Skeletal muscle satellite cell (primary cell): ENCODE measurements at regions not wholly inside any gene's neighbourhood (a gene's known extent, or its start where the extent isn't known, plus 50 kb on each side); places are given as distances from the start of the nearest gene placed in this dataset.

ENCODE experiments used
- H3K27me3 ChIP-seq: 2 replicates; pipeline ENCODE4 v1.7.0; 2013; ENCODE audit warnings: low read length; ENCODE audit not compliant: control insufficient read depth, insufficient read depth
- H3K36me3 ChIP-seq: 2 replicates; pipeline ENCODE4 v1.7.0; 2013; ENCODE audit warnings: mild to moderate bottlenecking, control low read depth, low read length; ENCODE audit not compliant: insufficient read depth
- H3K4me1 ChIP-seq: 2 replicates; pipeline ENCODE4 v1.7.0; 2013; ENCODE audit warnings: low read length; ENCODE audit not compliant: control insufficient read depth, insufficient read depth
- H3K4me2 ChIP-seq: 2 replicates; pipeline ENCODE4 v1.7.0; 2013; ENCODE audit warnings: mild to moderate bottlenecking, low read length
- H3K4me3 ChIP-seq: 2 replicates; pipeline ENCODE4 v1.7.0; 2013; ENCODE audit warnings: low read length
- H3K9ac ChIP-seq: 2 replicates; pipeline ENCODE4 v1.7.0; 2013; ENCODE audit warnings: mild to moderate bottlenecking, low read depth, low read length, moderate library complexity
- H3K9me3 ChIP-seq: replicated peaks from 2 replicates; pipeline ENCODE4 v1.7.0; 2013; ENCODE audit warnings: mild to moderate bottlenecking, control low read depth, low read length

- no peaks in the 10 kb centered on the region for H3K4me1 ChIP-seq
- no peak overlapping the region for H3K4me3 ChIP-seq
- no peaks in the 10 kb centered on the region for H3K36me3 ChIP-seq
- H3K27me3 ChIP-seq = no peaks in the 10 kb centered on the region
- H3K9me3 ChIP-seq = no peaks in the 10 kb centered on the region
- H3K9ac ChIP-seq = no peak overlapping the region
- H3K4me2 ChIP-seq = no peak overlapping the region
These were observed 79.5 kb upstream of the BTBD3 start for GRCh38 chr20:11838076-11838636.

DNA sequence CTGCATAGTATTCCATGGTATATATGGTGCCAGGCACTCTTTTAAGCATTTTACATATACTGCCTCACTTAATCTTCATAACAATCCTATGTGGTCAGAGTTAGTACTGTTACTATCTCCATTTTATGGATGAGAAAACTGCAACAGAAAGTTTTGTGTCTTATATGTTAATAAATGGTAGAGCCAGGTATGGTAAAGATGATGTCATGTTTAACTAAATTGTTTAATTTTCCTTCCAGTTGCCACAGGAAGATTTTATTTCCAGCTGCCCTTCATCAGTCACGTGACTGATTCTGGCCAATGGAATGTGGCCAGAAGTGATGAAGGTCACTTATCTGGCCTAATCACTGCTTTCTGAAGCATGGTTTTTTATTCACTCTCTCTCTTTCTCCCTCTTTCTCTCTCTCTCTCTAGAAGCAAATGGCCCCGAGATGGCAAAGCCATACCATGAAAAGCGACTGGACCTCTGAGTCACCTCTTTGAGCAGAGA, 75.7 kb upstream of the BTBD3 start:
- Histone ChIP-seq H3K4me3 (no peak overlapping the region), H3K4me2 (no peak overlapping the region), H3K27me3 (no peaks in the 10 kb centered on the region), H3K36me3 (no peaks in the 10 kb centered on the region), H3K9me3 (no peaks in the 10 kb centered on the region), H3K4me1 (no peaks in the 10 kb centered on the region), H3K9ac (no peak overlapping the region)

DNA sequence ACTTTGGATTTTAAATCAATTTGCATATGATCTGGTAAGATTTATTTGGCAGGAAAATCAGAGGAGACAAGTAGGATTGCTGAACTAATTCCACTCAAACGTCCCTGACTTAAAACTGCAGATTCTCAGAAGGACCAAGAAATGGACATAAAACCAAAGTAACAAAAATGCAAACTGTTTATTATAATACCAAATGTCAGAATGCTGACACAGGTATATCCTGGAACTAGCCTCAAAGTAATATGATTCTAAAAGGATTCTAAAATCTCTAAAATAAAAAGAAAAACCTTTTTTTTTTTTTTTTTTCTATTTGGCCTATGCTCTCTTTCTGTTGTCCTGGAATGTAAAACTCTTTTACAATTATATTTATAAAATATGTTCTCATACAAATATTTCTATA, 74.4 kb upstream of the BTBD3 start:
- H3K4me2 ChIP-seq = no peak overlapping the region
- no peak overlapping the region for H3K9ac ChIP-seq
- H3K4me1 ChIP-seq = peaks cover 7% of the 10 kb centered on the region
- H3K27me3 ChIP-seq = no peaks in the 10 kb centered on the region
- no peaks in the 10 kb centered on the region for H3K9me3 ChIP-seq
- no peak overlapping the region for H3K4me3 ChIP-seq
- H3K36me3 ChIP-seq = no peaks in the 10 kb centered on the region

DNA sequence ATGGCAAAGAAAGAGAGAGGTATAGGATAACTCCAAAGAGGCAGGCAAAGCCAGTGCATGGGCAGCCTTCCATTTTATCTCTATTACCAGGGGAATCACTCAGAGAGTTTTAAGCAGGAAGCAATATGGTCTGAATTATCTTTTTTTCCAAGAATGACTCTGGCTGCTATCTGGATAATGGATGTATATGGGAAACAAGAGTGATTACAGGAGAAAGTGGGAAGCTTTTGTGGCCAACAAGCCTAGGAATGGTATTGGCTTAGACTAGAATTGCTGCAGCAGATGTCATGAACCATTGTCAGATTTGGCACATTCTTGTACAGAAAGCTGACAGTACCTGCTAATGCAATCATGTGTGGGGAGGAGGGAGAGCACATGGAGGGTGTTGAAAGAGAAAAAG, 73.0 kb upstream of the BTBD3 start:
- no peak overlapping the region for H3K4me3 ChIP-seq
- no peaks in the 10 kb centered on the region for H3K36me3 ChIP-seq
- H3K4me2 ChIP-seq = no peak overlapping the region
- no peaks in the 10 kb centered on the region for H3K27me3 ChIP-seq
- H3K9me3 ChIP-seq = no peaks in the 10 kb centered on the region
- H3K4me1 ChIP-seq = peaks cover 13% of the 10 kb centered on the region
- no peak overlapping the region for H3K9ac ChIP-seq

DNA sequence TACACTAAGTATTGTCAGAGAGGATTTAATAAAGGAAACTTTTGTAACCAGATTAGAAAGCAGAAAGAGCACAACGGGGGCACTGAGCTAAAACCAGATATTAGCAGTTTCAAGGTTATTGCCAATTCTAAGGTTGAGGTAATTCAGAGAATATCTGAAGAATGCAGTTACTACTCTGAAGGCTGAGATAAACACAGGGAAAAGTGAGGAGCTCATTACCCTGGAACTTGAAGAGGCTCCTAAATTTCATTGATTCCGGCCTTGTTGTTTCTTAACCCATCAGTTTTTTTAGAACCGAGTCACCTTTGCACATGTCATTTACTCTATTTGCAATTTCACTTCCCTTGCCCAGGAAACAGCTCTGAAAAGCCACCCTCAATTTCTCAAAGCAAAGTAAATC, 72.4 kb upstream of the BTBD3 start:
- Histone ChIP-seq H3K4me3 (no peak overlapping the region), H3K36me3 (no peaks in the 10 kb centered on the region), H3K4me1 (peaks cover 19% of the 10 kb centered on the region), H3K4me2 (no peak overlapping the region), H3K27me3 (no peaks in the 10 kb centered on the region), H3K9ac (no peak overlapping the region), H3K9me3 (no peaks in the 10 kb centered on the region)

GRCh38 chr20:11846131-11846530, 71.6 kb upstream of the BTBD3 start:
- no peaks in the 10 kb centered on the region for H3K27me3 ChIP-seq
- H3K4me3 ChIP-seq = no peak overlapping the region
- H3K9ac ChIP-seq = no peak overlapping the region
- no peaks in the 10 kb centered on the region for H3K36me3 ChIP-seq
- H3K4me2 ChIP-seq = no peak overlapping the region
- peaks cover 27% of the 10 kb centered on the region for H3K4me1 ChIP-seq
- no peaks in the 10 kb centered on the region for H3K9me3 ChIP-seq

DNA sequence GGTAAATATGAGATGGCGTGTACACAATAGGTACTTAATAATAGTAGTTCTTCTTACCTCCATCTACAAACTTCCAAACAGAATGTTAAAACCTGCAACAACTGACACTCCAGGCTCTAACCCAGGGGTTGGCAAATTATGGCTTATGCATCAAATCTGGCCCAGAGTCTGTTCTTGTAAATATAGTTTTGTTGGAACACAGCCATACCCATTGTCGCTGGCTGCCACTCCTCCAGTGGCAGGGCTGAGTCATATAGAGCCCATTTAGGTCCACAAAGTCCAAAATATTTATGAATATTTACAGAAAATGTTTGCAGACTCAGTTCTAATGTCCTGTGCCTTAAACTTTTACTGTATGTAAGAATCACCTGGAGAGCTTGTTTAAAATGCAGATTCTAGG, 69.9 kb upstream of the BTBD3 start:
- no peak overlapping the region for H3K4me2 ChIP-seq
- H3K4me1 ChIP-seq = peaks cover 40% of the 10 kb centered on the region
- H3K36me3 ChIP-seq = no peaks in the 10 kb centered on the region
- no peak overlapping the region for H3K9ac ChIP-seq
- H3K9me3 ChIP-seq = no peaks in the 10 kb centered on the region
- no peak overlapping the region for H3K4me3 ChIP-seq
- H3K27me3 ChIP-seq = no peaks in the 10 kb centered on the region

DNA sequence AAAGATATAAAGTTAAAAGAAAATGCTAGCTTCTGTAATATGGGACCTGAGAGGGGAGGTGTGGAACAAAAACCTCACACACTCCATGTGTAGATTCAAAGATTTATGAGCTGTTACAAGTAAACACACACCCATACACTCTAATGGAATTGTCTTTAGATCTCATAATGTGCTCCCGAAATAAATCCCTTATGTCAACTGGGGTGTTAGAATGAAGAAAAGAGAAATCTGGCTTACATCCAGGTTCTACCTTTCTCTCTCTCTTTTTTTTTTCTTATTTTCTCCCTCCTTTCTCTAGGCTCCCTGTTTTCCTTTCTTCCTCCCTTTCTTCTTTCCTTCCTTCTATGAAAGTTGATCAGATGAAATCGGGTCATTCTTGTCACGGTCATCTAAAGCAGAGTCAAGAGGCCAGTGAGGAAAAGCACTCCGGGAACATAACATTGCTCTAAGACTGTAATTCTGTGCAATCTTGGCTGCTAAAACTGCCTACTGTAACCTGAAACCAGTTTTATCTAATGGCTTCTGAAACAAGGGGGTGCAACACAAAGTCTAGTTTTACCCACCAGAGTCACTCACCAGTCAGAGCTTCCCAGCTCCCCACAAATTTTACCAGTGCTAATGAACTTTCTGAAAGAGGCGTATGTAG, 68.3 kb upstream of the BTBD3 start:
- H3K9ac ChIP-seq = no peak overlapping the region
- no peaks in the 10 kb centered on the region for H3K9me3 ChIP-seq
- H3K36me3 ChIP-seq = no peaks in the 10 kb centered on the region
- H3K4me1 ChIP-seq = peaks cover 42% of the 10 kb centered on the region
- H3K4me3 ChIP-seq = no peak overlapping the region
- H3K27me3 ChIP-seq = no peaks in the 10 kb centered on the region
- H3K4me2 ChIP-seq = peak overlapping the region; percentile 0

GRCh38 chr20:11849976-11850670, 67.6 kb upstream of the BTBD3 start:
- H3K9ac ChIP-seq = peak overlapping the region; percentile 25
- no peaks in the 10 kb centered on the region for H3K27me3 ChIP-seq
- peak overlapping the region; percentile 0 for H3K4me3 ChIP-seq
- no peaks in the 10 kb centered on the region for H3K36me3 ChIP-seq
- H3K9me3 ChIP-seq = no peaks in the 10 kb centered on the region
- peaks cover 42% of the 10 kb centered on the region for H3K4me1 ChIP-seq
- H3K4me2 ChIP-seq = peak overlapping the region; percentile 60

GRCh38 chr20:11850901-11851300, 66.8 kb upstream of the BTBD3 start:
- Histone ChIP-seq H3K27me3 (no peaks in the 10 kb centered on the region), H3K4me1 (peaks cover 42% of the 10 kb centered on the region), H3K9ac (peak overlapping the region; percentile 25), H3K4me3 (peak overlapping the region; percentile 0), H3K36me3 (no peaks in the 10 kb centered on the region), H3K4me2 (peak overlapping the region; percentile 60), H3K9me3 (no peaks in the 10 kb centered on the region)

GRCh38 chr20:11851646-11852045, 66.0 kb upstream of the BTBD3 start:
- Histone ChIP-seq H3K27me3 (no peaks in the 10 kb centered on the region), H3K36me3 (no peaks in the 10 kb centered on the region), H3K4me1 (peaks cover 42% of the 10 kb centered on the region), H3K9ac (no peak overlapping the region), H3K4me3 (no peak overlapping the region), H3K9me3 (no peaks in the 10 kb centered on the region), H3K4me2 (no peak overlapping the region)

GRCh38 chr20:11852189-11852588, 65.5 kb upstream of the BTBD3 start:
- Histone ChIP-seq H3K4me3 (no peak overlapping the region), H3K9ac (no peak overlapping the region), H3K9me3 (no peaks in the 10 kb centered on the region), H3K36me3 (no peaks in the 10 kb centered on the region), H3K4me2 (no peak overlapping the region), H3K4me1 (peaks cover 42% of the 10 kb centered on the region), H3K27me3 (no peaks in the 10 kb centered on the region)
